ENCODE measurements at regions not wholly inside any gene's neighbourhood (a gene's known extent, or its start where the extent isn't known, plus 50 kb on each side); places are given as distances from the start of the nearest gene placed in this dataset.

DNA sequence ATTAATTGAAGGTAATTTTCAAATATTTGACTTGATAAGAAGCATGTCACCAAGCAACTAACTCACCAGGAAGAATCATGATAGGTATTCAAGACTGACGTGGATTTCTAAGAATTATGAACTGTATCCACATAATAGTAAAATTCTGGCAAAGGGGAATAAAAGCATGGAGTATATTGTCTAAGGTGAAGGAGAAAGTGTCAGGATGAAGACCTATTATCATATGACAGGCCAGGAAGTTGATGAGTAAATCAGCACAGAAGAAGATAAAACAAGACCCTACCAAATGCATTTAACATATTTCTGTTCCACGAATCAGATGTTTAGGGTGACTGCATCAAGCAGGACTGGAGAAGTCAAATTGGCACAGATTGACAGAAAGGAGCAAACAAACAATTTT, 362.7 kb upstream of the MMS22L start:
- DNase-seq (ENCODE audit: low read depth): no peak
- TF ChIP-seq, protein P1, sequence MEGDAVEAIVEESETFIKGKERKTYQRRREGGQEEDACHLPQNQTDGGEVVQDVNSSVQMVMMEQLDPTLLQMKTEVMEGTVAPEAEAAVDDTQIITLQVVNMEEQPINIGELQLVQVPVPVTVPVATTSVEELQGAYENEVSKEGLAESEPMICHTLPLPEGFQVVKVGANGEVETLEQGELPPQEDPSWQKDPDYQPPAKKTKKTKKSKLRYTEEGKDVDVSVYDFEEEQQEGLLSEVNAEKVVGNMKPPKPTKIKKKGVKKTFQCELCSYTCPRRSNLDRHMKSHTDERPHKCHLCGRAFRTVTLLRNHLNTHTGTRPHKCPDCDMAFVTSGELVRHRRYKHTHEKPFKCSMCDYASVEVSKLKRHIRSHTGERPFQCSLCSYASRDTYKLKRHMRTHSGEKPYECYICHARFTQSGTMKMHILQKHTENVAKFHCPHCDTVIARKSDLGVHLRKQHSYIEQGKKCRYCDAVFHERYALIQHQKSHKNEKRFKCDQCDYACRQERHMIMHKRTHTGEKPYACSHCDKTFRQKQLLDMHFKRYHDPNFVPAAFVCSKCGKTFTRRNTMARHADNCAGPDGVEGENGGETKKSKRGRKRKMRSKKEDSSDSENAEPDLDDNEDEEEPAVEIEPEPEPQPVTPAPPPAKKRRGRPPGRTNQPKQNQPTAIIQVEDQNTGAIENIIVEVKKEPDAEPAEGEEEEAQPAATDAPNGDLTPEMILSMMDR (IDR thresholded peaks at IDR 0.05; ENCODE audit: control insufficient read depth, extremely low read depth, insufficient read depth): no peak
- H3K4me3 ChIP-seq (ENCODE audit: low read depth, low read length): no peak overlapping the region

DNA sequence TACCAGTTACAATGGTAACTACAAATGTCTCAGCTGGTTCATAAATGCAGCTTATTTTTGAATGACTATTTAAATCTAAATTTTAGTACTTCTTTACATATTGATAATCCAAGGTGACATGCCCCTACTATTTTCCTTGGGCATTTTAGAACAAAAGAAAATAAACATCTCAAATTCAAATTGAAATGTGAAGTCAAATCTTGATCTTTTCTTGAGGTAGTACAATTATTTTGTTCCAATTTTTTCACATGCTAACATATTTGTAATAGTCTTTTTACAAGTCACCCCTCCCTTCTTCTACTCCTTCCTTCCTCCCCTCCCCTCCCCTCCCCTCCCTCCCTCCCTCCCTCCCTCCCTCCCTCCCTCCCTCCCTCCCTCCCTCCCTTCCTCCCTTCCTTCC, 370.1 kb upstream of the MMS22L start:
- TF ChIP-seq, protein P1 (IDR thresholded peaks at IDR 0.05; ENCODE audit: control insufficient read depth, extremely low read depth, insufficient read depth): no peak
- no peak for DNase-seq (ENCODE audit: low read depth)
- no peak overlapping the region for H3K4me3 ChIP-seq (ENCODE audit: low read depth, low read length)

DNA sequence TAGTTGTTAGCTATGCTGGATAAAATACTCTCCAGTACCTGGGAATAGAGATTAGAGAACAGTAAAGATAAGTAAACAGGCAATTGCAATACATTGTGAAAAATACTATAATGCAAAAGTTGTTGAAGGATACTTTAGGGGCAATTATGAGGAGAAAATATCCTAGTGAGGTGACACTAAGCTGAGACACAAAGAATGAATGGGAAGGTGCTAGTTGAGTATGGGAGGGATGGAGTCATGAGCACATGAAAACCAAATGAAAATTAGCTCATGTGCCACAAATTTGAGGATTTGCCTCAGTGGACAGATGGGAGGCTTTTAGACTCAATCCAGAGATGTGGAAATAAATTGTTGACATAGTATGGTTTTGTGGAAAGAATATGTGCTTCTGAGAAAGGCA, 370.5 kb upstream of the MMS22L start:
- H3K4me3 ChIP-seq (ENCODE audit: low read depth, low read length): no peak overlapping the region
- TF ChIP-seq, protein P1 (IDR thresholded peaks at IDR 0.05; ENCODE audit: control insufficient read depth, extremely low read depth, insufficient read depth): no peak
- DNase-seq (ENCODE audit: low read depth): no peak

DNA sequence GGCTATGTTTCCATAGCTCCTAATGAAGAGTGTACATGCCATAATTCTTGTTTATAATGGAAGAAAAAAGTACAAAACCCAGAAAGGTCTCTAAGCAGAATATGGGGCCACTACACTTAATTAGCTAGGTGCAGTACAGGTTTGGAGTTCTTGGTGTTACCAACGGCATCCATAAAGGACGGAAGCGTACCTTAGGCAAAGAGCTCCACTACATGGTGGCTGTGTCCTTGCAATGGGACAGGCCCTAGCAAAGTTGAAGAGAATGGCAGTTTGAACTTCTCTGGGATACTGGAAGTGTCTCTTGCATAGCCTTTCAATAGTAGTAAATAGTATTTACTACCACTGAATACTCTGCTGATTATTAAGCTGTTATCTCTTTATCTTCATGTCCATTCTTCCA, 371.7 kb upstream of the MMS22L start:
- H3K4me3 ChIP-seq (ENCODE audit: low read depth, low read length): no peak overlapping the region
- DNase-seq (ENCODE audit: low read depth): no peak
- TF ChIP-seq, protein P1 (IDR thresholded peaks at IDR 0.05; ENCODE audit: control insufficient read depth, extremely low read depth, insufficient read depth): no peak; the same call in 1 of the 2 replicates

DNA sequence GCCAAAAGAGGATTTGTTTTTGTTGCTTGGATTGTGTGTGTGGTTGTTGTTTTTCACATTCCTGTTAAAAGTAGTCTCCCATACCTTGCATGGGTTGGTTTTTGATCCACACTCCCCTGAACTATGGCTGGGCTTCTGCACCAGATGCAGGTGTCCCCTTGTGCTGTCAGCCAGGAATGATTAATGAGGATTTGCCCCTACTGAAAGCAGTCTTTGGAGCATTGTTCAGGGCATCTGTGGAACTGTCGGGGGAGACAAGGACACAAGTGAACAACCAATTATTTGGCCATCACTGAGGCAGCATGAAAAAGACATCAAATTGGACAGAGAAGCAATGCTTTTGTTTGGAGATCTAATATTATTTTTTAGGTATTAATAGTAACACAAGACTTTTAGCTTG, 373.2 kb upstream of the MMS22L start:
- TF ChIP-seq, protein P1 (IDR thresholded peaks at IDR 0.05; ENCODE audit: control insufficient read depth, extremely low read depth, insufficient read depth): no peak
- H3K4me3 ChIP-seq (ENCODE audit: low read depth, low read length): no peak overlapping the region
- DNase-seq (ENCODE audit: low read depth): no peak

DNA sequence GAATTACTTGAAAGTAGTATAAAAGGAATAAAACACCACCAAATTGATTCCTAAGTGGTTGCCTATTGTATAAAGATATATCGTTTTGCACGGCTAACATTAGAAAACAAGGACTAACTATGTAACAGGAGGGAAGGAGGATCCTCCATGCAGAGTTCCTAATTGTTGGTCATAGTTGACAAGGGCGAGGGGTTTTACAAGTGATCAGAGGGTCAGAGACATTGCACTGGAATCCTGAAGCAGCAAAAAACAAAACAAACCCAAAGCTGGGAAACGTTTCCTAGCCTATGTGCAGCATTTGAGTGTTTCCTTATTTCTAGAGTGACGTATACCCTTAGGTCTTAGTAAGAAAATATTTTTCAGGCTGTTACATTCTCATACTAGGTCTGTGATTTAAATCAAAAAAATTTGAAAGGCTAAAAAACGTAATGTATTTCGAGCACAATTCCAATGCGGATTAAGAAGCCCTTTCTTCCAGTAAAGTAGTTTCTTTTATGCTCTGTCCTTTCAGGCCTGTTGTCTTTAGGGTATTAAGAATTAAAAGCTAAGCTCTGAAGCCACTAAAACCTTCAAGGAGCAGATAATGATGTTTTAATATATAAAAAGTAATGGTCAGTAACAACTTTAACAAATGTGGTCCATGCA, 373.8 kb upstream of the MMS22L start:
- no peak for DNase-seq (ENCODE audit: low read depth)
- TF ChIP-seq, protein P1 (IDR thresholded peaks at IDR 0.05; ENCODE audit: control insufficient read depth, extremely low read depth, insufficient read depth): no peak
- no peak overlapping the region for H3K4me3 ChIP-seq (ENCODE audit: low read depth, low read length)

DNA sequence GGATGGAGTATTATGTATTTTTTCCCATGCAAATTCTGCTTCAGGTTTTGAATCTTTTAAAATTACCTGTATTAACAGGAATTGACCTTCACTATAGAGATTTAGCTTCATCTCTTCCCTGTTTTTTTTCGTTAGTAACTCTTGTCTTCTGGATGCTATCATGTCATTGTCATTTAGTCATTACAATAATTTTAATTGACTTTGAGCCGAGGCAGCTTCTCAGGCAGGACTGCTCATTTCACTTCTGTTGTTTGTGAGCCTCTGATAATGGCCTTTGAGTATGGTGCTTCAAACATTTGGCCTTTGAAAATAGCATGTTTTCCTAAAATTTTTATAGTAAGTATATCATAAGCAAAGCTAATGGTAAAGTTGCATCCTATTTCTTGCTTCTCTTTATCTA, 375.1 kb upstream of the MMS22L start:
- H3K4me3 ChIP-seq (ENCODE audit: low read depth, low read length): no peak overlapping the region
- TF ChIP-seq, protein P1 (IDR thresholded peaks at IDR 0.05; ENCODE audit: control insufficient read depth, extremely low read depth, insufficient read depth): no peak
- DNase-seq (ENCODE audit: low read depth): no peak
